ENCODE measurements at regions not wholly inside any gene's neighbourhood (a gene's known extent, or its start where the extent isn't known, plus 50 kb on each side); places are given as distances from the start of the nearest gene placed in this dataset.

- WGBS (ENCODE audit: insufficient coverage, insufficient replicate concordance, low lambda C conversion rate, missing lambda C conversion rate), result 67% methylated on average over 4 of the region's 4 CpGs
- RAD21 ChIA-PET (ENCODE audit: unreplicated experiment), result interaction anchor here (0.6 to 1.5 kb wide), 2 partner anchors 9 to 284 kb away, joined by 3 to 4 read pairs; no protein-coding TSS in a partner anchor
- no TSS peak for BruUV-seq (replicated peaks)
Measured at GRCh38 chr5:125325488-125326149, 579.2 kb upstream of the ZNF608 start.

More at GRCh38 chr5:125325488-125326149, 579.2 kb upstream of the ZNF608 start:
- POLR2A ChIA-PET, result no interaction called here
- no peak for ATAC-seq
- no peak overlapping the region for H2AFZ ChIP-seq (ENCODE audit: control insufficient read depth, low read depth, low read length)
- H3K79me2 ChIP-seq (ENCODE audit: control insufficient read depth, insufficient read depth, low read length), result no peaks in the 10 kb centered on the region
- H3K4me1 ChIP-seq (ENCODE audit: control insufficient read depth, insufficient read depth, low read length), result no peaks in the 10 kb centered on the region
- FAIRE-seq, result no peak
- CTCF ChIA-PET, result interaction anchor here (1.1 to 1.3 kb wide), 2 partner anchors 33 to 507 kb away, joined by 3 read pairs; no protein-coding TSS in a partner anchor
- no peak for DNase-seq (ENCODE audit: low read depth, low spot score)
- H3K9ac ChIP-seq (ENCODE audit: control insufficient read depth, insufficient read depth, low read length), result no peak overlapping the region
- in situ Hi-C loops (cut with MboI), result no loop called here
- no peaks in the 10 kb centered on the region for H4K20me1 ChIP-seq (ENCODE audit: control insufficient read depth, insufficient read depth)
- H3K4me2 ChIP-seq (ENCODE audit: control insufficient read depth, insufficient read depth), result no peak overlapping the region
- no peaks in the 10 kb centered on the region for H3K9me3 ChIP-seq (replicated peaks; ENCODE audit: control insufficient read depth, insufficient read depth, low read length)
- no peaks in the 10 kb centered on the region for H3K36me3 ChIP-seq (ENCODE audit: control insufficient read depth in 2 of 2, insufficient read depth in 2 of 2, low read length in 1 of 2)
- H3K27ac ChIP-seq (ENCODE audit: control insufficient read depth, insufficient read depth), result no peak overlapping the region
- no peak for TF ChIP-seq NFYA (IDR thresholded peaks at IDR 0.05; ENCODE audit: borderline replicate concordance, low read depth, low read length)
- no peak for TF ChIP-seq POLR2A (IDR thresholded peaks at IDR 0.05; ENCODE audit: low read depth, low read length)
- no peak for TF ChIP-seq ATF3 (IDR thresholded peaks at IDR 0.05; ENCODE audit: borderline replicate concordance, extremely low read depth, low read depth, low read length)
- no peak for TF ChIP-seq RELA (IDR thresholded peaks at IDR 0.05; ENCODE audit: borderline replicate concordance, partially characterized antibody)
- no peak for TF ChIP-seq ZZZ3 (IDR thresholded peaks at IDR 0.05; ENCODE audit: control insufficient read depth, insufficient read length, low read depth)
- TF ChIP-seq NR2F1 (conservative IDR thresholded peaks at IDR 0.05), result no peak
- TF ChIP-seq NKRF (conservative IDR thresholded peaks at IDR 0.05), result no peak
- TF ChIP-seq HCFC1 (IDR thresholded peaks at IDR 0.05; ENCODE audit: low read length), result no peak
- TF ChIP-seq BACH1 (IDR thresholded peaks at IDR 0.05; ENCODE audit: borderline replicate concordance), result no peak
- no peak for TF ChIP-seq ASH2L (IDR thresholded peaks at IDR 0.05; ENCODE audit: borderline replicate concordance, low read depth)
- no peak for TF ChIP-seq SIX5 (IDR thresholded peaks at IDR 0.05; ENCODE audit: low read depth, low read length, severe bottlenecking)
- TF ChIP-seq RFX5 (IDR thresholded peaks at IDR 0.05; ENCODE audit: low read depth, low read length), result no peak
- TF ChIP-seq HDGF (IDR thresholded peaks at IDR 0.05), result no peak
- TF ChIP-seq HSF1 (IDR thresholded peaks at IDR 0.05; ENCODE audit: low read depth, low read length), result no peak
- no peak for TF ChIP-seq IKZF2 (IDR thresholded peaks at IDR 0.05)
- TF ChIP-seq ZSCAN29 (IDR thresholded peaks at IDR 0.05), result no peak
- TF ChIP-seq SUPT20H (IDR thresholded peaks at IDR 0.05; ENCODE audit: borderline replicate concordance, control insufficient read depth, low read depth, low read length), result no peak
- no peak for TF ChIP-seq ZNF384 (IDR thresholded peaks at IDR 0.05; ENCODE audit: borderline replicate concordance, low read depth, low read length)
- no peak for TF ChIP-seq ZNF24 (IDR thresholded peaks at IDR 0.05)
- H3K27me3 ChIP-seq (replicated peaks in 1 of 2; ENCODE audit: control insufficient read depth in 2 of 2, insufficient read depth in 2 of 2, low read length in 1 of 2), result no peaks in the 10 kb centered on the region
- intact Hi-C loops (cut with micrococcal nuclease; ENCODE audit: unreplicated experiment), result no loop called here
- SMC1A ChIA-PET (ENCODE audit: uncharacterized antibody, unreplicated experiment), result interaction anchor here (1.2 kb wide), 1 partner anchor 8 kb away, joined by 4 read pairs; no protein-coding TSS in a partner anchor
- H3K4me3 ChIP-seq, result no peak overlapping the region

All from GM12878 (cell line).